ENCODE measurements at regions not wholly inside any gene's neighbourhood (a gene's known extent, or its start where the extent isn't known, plus 50 kb on each side); places are given as distances from the start of the nearest gene placed in this dataset.

- DNase-seq = peak; percentile 14
Measured at GRCh38 chr9:89234205-89235067, 55.8 kb upstream of the SHC3 start.

- no peak for DNase-seq
Measured at GRCh38 chr9:89236955-89237573, 58.4 kb upstream of the SHC3 start.

GRCh38 chr9:89238424-89238823, 59.8 kb upstream of the SHC3 start:
- DNase-seq = no peak

- DNase-seq = no peak
Measured at GRCh38 chr9:89243296-89244061, 64.9 kb upstream of the SHC3 start.

GRCh38 chr9:89246840-89247239, 64.2 kb upstream of the CKS2 start:
- DNase-seq = no peak

GRCh38 chr9:89247431-89248353, 63.3 kb upstream of the CKS2 start:
- no peak for DNase-seq

GRCh38 chr9:89249001-89249400, 62.0 kb upstream of the CKS2 start:
- DNase-seq = no peak

- DNase-seq = no peak
Measured at GRCh38 chr9:89252651-89253267, 58.2 kb upstream of the CKS2 start.

GRCh38 chr9:89254058-89254772, 56.8 kb upstream of the CKS2 start:
- no peak for DNase-seq

GRCh38 chr9:89254773-89255125, 56.2 kb upstream of the CKS2 start:
- DNase-seq = no peak

- DNase-seq = no peak
Measured at GRCh38 chr9:89256225-89256624, 54.8 kb upstream of the CKS2 start.

- no peak for DNase-seq
Measured at GRCh38 chr9:89256642-89257041, 54.4 kb upstream of the CKS2 start.

GRCh38 chr9:89260525-89260924, 50.5 kb upstream of the CKS2 start:
- no peak for DNase-seq
